Activated CD4-positive, alpha-beta memory T cell treated with anti-CD3 and anti-CD28 coated beads, Interleukin-2, amount 10 ng/mL, durations not matched to agents 7 days and 5 days (primary cell): ENCODE measurements at regions not wholly inside any gene's neighbourhood (a gene's known extent, or its start where the extent isn't known, plus 50 kb on each side); places are given as distances from the start of the nearest gene placed in this dataset.
"Not testable (repeated sequence)": the region's sequence is repeated elsewhere in the genome, so short reads cannot be mapped to it uniquely, and the experiment has no call there.

Experiments
- CTCF ChIA-PET: fragments of 350-600 bp; sonication (Branson Sonifier 250); formaldehyde crosslinking; loops from one replicate; lab custom pipeline; 2021; ENCODE audit warnings: antibody characterized with exemption, inconsistent platforms; lab: Charles Lee
- POLR2A ChIA-PET: fragments of 350-600 bp; sonication (Branson Sonifier 250); formaldehyde crosslinking; loops from one replicate; lab custom pipeline; 2021; ENCODE audit warnings: antibody characterized with exemption; lab: Charles Lee
- DNase-seq: peaks from one replicate; pipeline ENCODE4 v3.0.0-alpha.2; 2020
- H3K27ac Mint-ChIP-seq: one replicate; pipeline ENCODE4 v1.8.0; 2021; ENCODE audit warnings: mild to moderate bottlenecking, mixed read lengths
- H3K27me3 Mint-ChIP-seq: one replicate; pipeline ENCODE4 v1.8.0; 2021; ENCODE audit warnings: mixed read lengths
- H3K36me3 Mint-ChIP-seq: one replicate; pipeline ENCODE4 v1.8.0; 2021; ENCODE audit warnings: low read depth, mixed read lengths
- H3K4me1 Mint-ChIP-seq: one replicate; pipeline ENCODE4 v1.8.0; 2021; ENCODE audit warnings: mixed read lengths
- H3K4me3 Mint-ChIP-seq: one replicate; pipeline ENCODE4 v1.8.0; 2021; ENCODE audit warnings: mild to moderate bottlenecking, mixed read lengths
- H3K9me3 Mint-ChIP-seq: one replicate; pipeline ENCODE4 v1.8.0; 2021; ENCODE audit warnings: mixed read lengths

- DNase-seq, H3K9me3 Mint-ChIP-seq, H3K36me3 Mint-ChIP-seq, CTCF ChIA-PET, H3K27me3 Mint-ChIP-seq, POLR2A ChIA-PET, H3K27ac Mint-ChIP-seq, H3K4me1 Mint-ChIP-seq, H3K4me3 Mint-ChIP-seq: not testable (repeated sequence)
Observed at GRCh38 chr1:242673165-242673564, 148.7 kb upstream of the PLD5 start.

- DNase-seq = no peak
- Mint-ChIP-seq H3K27me3 (no peaks in the 10 kb centered on the region), H3K4me1 (no peaks in the 10 kb centered on the region), H3K4me3 (no peak overlapping the region), H3K27ac (no peak overlapping the region), H3K36me3 (no peaks in the 10 kb centered on the region), H3K9me3 (peaks cover 2% of the 10 kb centered on the region)
- POLR2A ChIA-PET = no interaction called here
- CTCF ChIA-PET = interaction anchor here (0.6 kb wide), 1 partner anchor 182 kb away, joined by 4 read pairs; no protein-coding TSS in a partner anchor
Observed at GRCh38 chr1:242670019-242670418, 145.5 kb upstream of the PLD5 start.

- H3K27me3 Mint-ChIP-seq = no peaks in the 10 kb centered on the region
- no peak for DNase-seq
- H3K36me3 Mint-ChIP-seq = no peaks in the 10 kb centered on the region
- H3K4me3 Mint-ChIP-seq = no peak overlapping the region
- H3K4me1 Mint-ChIP-seq = no peaks in the 10 kb centered on the region
- POLR2A ChIA-PET = no interaction called here
- H3K9me3 Mint-ChIP-seq = no peaks in the 10 kb centered on the region
- H3K27ac Mint-ChIP-seq = no peak overlapping the region
- CTCF ChIA-PET = interaction anchor here (1.1 kb wide), 1 partner anchor 20 kb away, joined by 4 read pairs; no protein-coding TSS in a partner anchor
Observed at GRCh38 chr1:242662886-242663285, 138.4 kb upstream of the PLD5 start.

GRCh38 chr1:242653772-242654171 lies 129.3 kb upstream of the PLD5 start:
- DNase-seq, H3K4me1 Mint-ChIP-seq, H3K27ac Mint-ChIP-seq, H3K36me3 Mint-ChIP-seq, CTCF ChIA-PET, POLR2A ChIA-PET, H3K4me3 Mint-ChIP-seq, H3K27me3 Mint-ChIP-seq, H3K9me3 Mint-ChIP-seq: not testable (repeated sequence)

GRCh38 chr1:242651817-242652216 lies 127.3 kb upstream of the PLD5 start:
- no peaks in the 10 kb centered on the region for H3K4me1 Mint-ChIP-seq
- no peak overlapping the region for H3K4me3 Mint-ChIP-seq
- POLR2A ChIA-PET = no interaction called here
- H3K36me3 Mint-ChIP-seq = no peaks in the 10 kb centered on the region
- H3K27me3 Mint-ChIP-seq = no peaks in the 10 kb centered on the region
- DNase-seq = no peak
- CTCF ChIA-PET = interaction anchor here (1.1 kb wide), 1 partner anchor 14 kb away, joined by 3 read pairs; no protein-coding TSS in a partner anchor
- no peak overlapping the region for H3K27ac Mint-ChIP-seq
- no peaks in the 10 kb centered on the region for H3K9me3 Mint-ChIP-seq

- POLR2A ChIA-PET = no interaction called here
- Mint-ChIP-seq H3K9me3 (no peaks in the 10 kb centered on the region), H3K36me3 (no peaks in the 10 kb centered on the region), H3K27ac (no peak overlapping the region), H3K4me3 (no peak overlapping the region), H3K4me1 (no peaks in the 10 kb centered on the region), H3K27me3 (no peaks in the 10 kb centered on the region)
- CTCF ChIA-PET = no interaction called here
- DNase-seq = no peak
Observed at GRCh38 chr1:242641461-242641860, 117.0 kb upstream of the PLD5 start.

- Mint-ChIP-seq H3K27ac (no peak overlapping the region), H3K4me1 (no peaks in the 10 kb centered on the region), H3K4me3 (no peak overlapping the region), H3K36me3 (no peaks in the 10 kb centered on the region), H3K27me3 (no peaks in the 10 kb centered on the region), H3K9me3 (no peaks in the 10 kb centered on the region)
- DNase-seq = no peak
- ChIA-PET CTCF (no interaction called here), POLR2A (no interaction called here)
Observed at GRCh38 chr1:242639104-242639503, 114.6 kb upstream of the PLD5 start.

GRCh38 chr1:242634732-242635131 lies 110.2 kb upstream of the PLD5 start:
- no peak for DNase-seq
- CTCF ChIA-PET = no interaction called here
- POLR2A ChIA-PET = no interaction called here
- peaks cover 4% of the 10 kb centered on the region for H3K9me3 Mint-ChIP-seq
- no peak overlapping the region for H3K27ac Mint-ChIP-seq
- H3K4me3 Mint-ChIP-seq = no peak overlapping the region
- H3K27me3 Mint-ChIP-seq = no peaks in the 10 kb centered on the region
- H3K36me3 Mint-ChIP-seq = no peaks in the 10 kb centered on the region
- no peaks in the 10 kb centered on the region for H3K4me1 Mint-ChIP-seq

- CTCF ChIA-PET = no interaction called here
- Mint-ChIP-seq H3K4me1 (no peaks in the 10 kb centered on the region), H3K4me3 (no peak overlapping the region), H3K9me3 (peaks cover 4% of the 10 kb centered on the region), H3K36me3 (no peaks in the 10 kb centered on the region), H3K27me3 (no peaks in the 10 kb centered on the region), H3K27ac (no peak overlapping the region)
- POLR2A ChIA-PET = no interaction called here
- DNase-seq = no peak
Observed at GRCh38 chr1:242629396-242629795, 104.9 kb upstream of the PLD5 start.

- H3K4me1 Mint-ChIP-seq = no peaks in the 10 kb centered on the region
Observed at GRCh38 chr1:242623756-242624155, 99.3 kb upstream of the PLD5 start.

GRCh38 chr1:242623119-242623518 lies 98.6 kb upstream of the PLD5 start:
- CTCF ChIA-PET = no interaction called here
- Mint-ChIP-seq H3K27ac (no peak overlapping the region), H3K9me3 (no peaks in the 10 kb centered on the region), H3K27me3 (no peaks in the 10 kb centered on the region), H3K4me1 (no peaks in the 10 kb centered on the region), H3K36me3 (no peaks in the 10 kb centered on the region), H3K4me3 (no peak overlapping the region)
- DNase-seq = no peak
- POLR2A ChIA-PET = no interaction called here

More at GRCh38 chr1:242623756-242624155, 99.3 kb upstream of the PLD5 start:
- H3K9me3 Mint-ChIP-seq = no peaks in the 10 kb centered on the region
- no peak overlapping the region for H3K27ac Mint-ChIP-seq
- CTCF ChIA-PET = no interaction called here
- no peaks in the 10 kb centered on the region for H3K36me3 Mint-ChIP-seq
- POLR2A ChIA-PET = no interaction called here
- H3K4me3 Mint-ChIP-seq = no peak overlapping the region
- no peak for DNase-seq
- H3K27me3 Mint-ChIP-seq = no peaks in the 10 kb centered on the region

GRCh38 chr1:242613266-242613815 lies 88.8 kb upstream of the PLD5 start:
- Mint-ChIP-seq H3K36me3 (no peaks in the 10 kb centered on the region), H3K4me1 (no peaks in the 10 kb centered on the region), H3K4me3 (no peak overlapping the region), H3K27me3 (no peaks in the 10 kb centered on the region), H3K27ac (no peak overlapping the region), H3K9me3 (peaks cover 2% of the 10 kb centered on the region)
- CTCF ChIA-PET = no interaction called here
- POLR2A ChIA-PET = no interaction called here
- DNase-seq = no peak

GRCh38 chr1:242610209-242610608 lies 85.7 kb upstream of the PLD5 start:
- DNase-seq = no peak
- Mint-ChIP-seq H3K36me3 (no peaks in the 10 kb centered on the region), H3K27me3 (no peaks in the 10 kb centered on the region), H3K27ac (no peak overlapping the region), H3K4me3 (no peak overlapping the region), H3K9me3 (no peaks in the 10 kb centered on the region), H3K4me1 (no peaks in the 10 kb centered on the region)
- POLR2A ChIA-PET = no interaction called here
- CTCF ChIA-PET = no interaction called here

GRCh38 chr1:242605521-242605920 lies 81.0 kb upstream of the PLD5 start:
- H3K4me3 Mint-ChIP-seq = no peak overlapping the region
- H3K27ac Mint-ChIP-seq = no peak overlapping the region
- H3K9me3 Mint-ChIP-seq = peaks cover 3% of the 10 kb centered on the region
- DNase-seq = no peak
- ChIA-PET CTCF (no interaction called here), POLR2A (no interaction called here)
- no peaks in the 10 kb centered on the region for H3K36me3 Mint-ChIP-seq
- H3K27me3 Mint-ChIP-seq = no peaks in the 10 kb centered on the region
- no peaks in the 10 kb centered on the region for H3K4me1 Mint-ChIP-seq
